Large intestine (tissue), 3 donors: ENCODE measurements at regions not wholly inside any gene's neighbourhood (a gene's known extent, or its start where the extent isn't known, plus 50 kb on each side); places are given as distances from the start of the nearest gene placed in this dataset.

Source experiments
- DNase-seq, 2 donors: peaks; one replicate each; pipeline versions ENCODE4 v3.0.0 to v3.0.0-alpha.2; 2013
- H3K27ac ChIP-seq: one replicate; pipeline ENCODE4 v1.5.1; 2013; ENCODE audit warnings: low read length
- H3K27me3 ChIP-seq: 2 replicates; pipeline ENCODE4 v1.6.1; 2013; ENCODE audit warnings: low read length; ENCODE audit not compliant: control insufficient read depth, insufficient read depth
- H3K36me3 ChIP-seq: 2 replicates; pipeline ENCODE4 v1.6.1; 2013; ENCODE audit warnings: low read length; ENCODE audit not compliant: control insufficient read depth, insufficient read depth
- H3K4me1 ChIP-seq: one replicate; pipeline ENCODE4 v1.6.1; 2013; ENCODE audit warnings: low read length; ENCODE audit not compliant: control insufficient read depth, insufficient read depth
- H3K4me3 ChIP-seq: one replicate; pipeline ENCODE4 v1.5.1; 2013; ENCODE audit warnings: low read length
- H3K9me3 ChIP-seq: one replicate; pipeline ENCODE4 v1.6.1; 2013; ENCODE audit warnings: mild to moderate bottlenecking, low read depth, low read length, moderate library complexity; ENCODE audit not compliant: control insufficient read depth
- WGBS: methylation state at CpG from one replicate; pipeline ENCODE4 v1.1.5; 2013; ENCODE audit warnings: low lambda C conversion rate; ENCODE audit not compliant: insufficient coverage; 5-methylcytosine and 5-hydroxymethylcytosine counted together

DNA sequence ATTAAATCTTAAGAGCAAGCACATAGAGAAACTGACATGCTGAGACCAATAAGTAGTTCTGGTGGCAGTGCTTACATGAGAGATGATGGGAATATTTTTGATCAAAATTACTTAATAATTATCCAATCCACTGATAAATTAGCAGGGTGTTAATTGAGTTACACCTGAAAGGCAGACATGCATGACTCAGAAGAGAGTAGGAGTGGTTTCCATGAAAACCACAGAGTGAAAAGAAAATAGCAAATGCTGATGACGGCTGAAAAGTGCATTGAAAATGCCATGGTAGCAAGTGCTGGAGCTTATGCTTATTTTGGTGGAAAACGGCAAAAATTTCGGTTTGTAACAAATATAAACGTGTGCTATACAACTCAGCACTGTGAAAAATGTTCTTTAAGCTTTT, 267.8 kb upstream of the LRRN1 start:
- Histone ChIP-seq H3K27me3 (no peaks in the 10 kb centered on the region), H3K4me3 (no peak overlapping the region), H3K9me3 (no peaks in the 10 kb centered on the region), H3K27ac (no peak overlapping the region), H3K4me1 (no peaks in the 10 kb centered on the region), H3K36me3 (no peaks in the 10 kb centered on the region)
- no peak for DNase-seq
- 100% methylated on average over 2 of the region's 4 CpGs for WGBS

GRCh38 chr3:3519266-3519665, 280.0 kb upstream of the LRRN1 start:
- no peaks in the 10 kb centered on the region for H3K4me1 ChIP-seq
- no peak overlapping the region for H3K4me3 ChIP-seq
- no peaks in the 10 kb centered on the region for H3K36me3 ChIP-seq
- H3K27me3 ChIP-seq: no peaks in the 10 kb centered on the region
- H3K27ac ChIP-seq: no peak overlapping the region
- no peak for DNase-seq
- H3K9me3 ChIP-seq: no peaks in the 10 kb centered on the region
- 88% methylated on average over 2 of the region's 2 CpGs for whole genome bisulfite sequencing

DNA sequence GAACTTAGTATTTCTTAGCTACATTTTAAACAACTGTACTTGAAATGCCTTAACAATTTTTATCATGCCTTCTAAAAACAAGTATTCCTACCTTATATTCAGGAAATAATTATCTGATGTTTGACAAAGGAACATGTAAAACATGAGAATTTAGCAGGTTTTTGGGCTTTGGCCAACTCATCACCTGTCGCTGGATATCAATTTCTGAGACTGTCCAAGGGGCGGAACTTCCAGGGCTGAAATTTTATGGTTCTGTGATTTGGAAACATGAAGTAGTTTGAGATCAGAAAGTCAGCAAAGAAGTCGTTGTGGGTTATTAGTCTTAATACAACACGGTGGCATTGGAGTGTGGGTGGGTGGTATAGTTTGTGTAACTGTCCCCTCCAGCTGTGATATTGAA, 282.2 kb upstream of the LRRN1 start:
- 100% methylated on average over 1 of the region's 4 CpGs for WGBS
- no peak overlapping the region for H3K27ac ChIP-seq
- no peaks in the 10 kb centered on the region for H3K36me3 ChIP-seq
- DNase-seq: no peak
- H3K4me3 ChIP-seq: no peak overlapping the region
- no peaks in the 10 kb centered on the region for H3K4me1 ChIP-seq
- H3K27me3 ChIP-seq: no peaks in the 10 kb centered on the region
- no peaks in the 10 kb centered on the region for H3K9me3 ChIP-seq

DNA sequence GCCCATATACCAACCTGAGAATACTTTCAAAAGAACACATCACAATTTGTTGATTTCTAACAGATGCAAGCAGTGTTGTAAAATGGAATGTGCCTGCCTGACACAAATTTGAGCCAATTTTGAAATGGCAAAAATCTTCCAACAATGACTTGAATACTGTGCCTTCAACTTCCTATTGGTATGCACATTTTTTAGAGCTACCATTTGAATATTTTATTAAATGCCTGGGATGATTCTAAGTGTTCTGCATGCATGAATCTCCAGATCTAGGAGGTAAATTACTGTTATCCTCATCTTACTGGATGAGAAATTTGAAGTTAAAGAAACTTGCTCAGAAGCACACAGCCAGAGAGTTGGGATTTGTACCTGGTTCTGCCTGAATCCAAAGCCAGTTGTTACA, 282.8 kb upstream of the LRRN1 start:
- Histone ChIP-seq H3K4me1 (no peaks in the 10 kb centered on the region), H3K36me3 (no peaks in the 10 kb centered on the region), H3K27me3 (no peaks in the 10 kb centered on the region), H3K4me3 (no peak overlapping the region), H3K9me3 (no peaks in the 10 kb centered on the region), H3K27ac (no peak overlapping the region)
- no peak for DNase-seq

GRCh38 chr3:3509665-3510064, 289.6 kb upstream of the LRRN1 start:
- Histone ChIP-seq H3K27ac (no peak overlapping the region), H3K4me3 (no peak overlapping the region), H3K27me3 (no peaks in the 10 kb centered on the region), H3K36me3 (no peaks in the 10 kb centered on the region), H3K9me3 (no peaks in the 10 kb centered on the region), H3K4me1 (no peaks in the 10 kb centered on the region)
- whole genome bisulfite sequencing: 54% methylated on average over 2 of the region's 6 CpGs
- DNase-seq: no peak

- Histone ChIP-seq H3K9me3 (no peaks in the 10 kb centered on the region), H3K27ac (no peak overlapping the region), H3K27me3 (no peaks in the 10 kb centered on the region), H3K36me3 (no peaks in the 10 kb centered on the region), H3K4me1 (no peaks in the 10 kb centered on the region), H3K4me3 (no peak overlapping the region)
- DNase-seq: no peak
- no CpG with 5 or more reads among the region's 1 CpG for WGBS
Observed at GRCh38 chr3:3504686-3505085, 294.5 kb upstream of the LRRN1 start.

DNA sequence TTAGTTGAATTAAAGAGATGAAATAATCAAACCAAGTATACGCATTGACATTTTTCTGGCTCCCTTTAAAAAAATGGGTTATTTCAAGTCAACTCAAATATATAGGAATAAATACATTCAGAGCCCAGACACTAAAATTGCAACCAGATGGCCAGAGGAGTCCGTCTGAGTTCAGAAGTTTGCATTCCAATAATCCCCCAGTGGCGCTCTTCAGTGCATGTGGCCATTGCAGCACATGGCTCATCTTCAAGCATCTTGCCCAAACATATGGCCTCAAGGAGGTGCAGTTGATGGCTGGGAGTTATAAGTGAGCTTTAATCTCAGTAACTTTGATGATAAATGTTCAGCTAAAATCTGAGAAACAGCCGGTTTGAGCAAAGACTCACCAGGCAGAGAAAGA, 295.8 kb upstream of the LRRN1 start:
- H3K4me3 ChIP-seq: no peak overlapping the region
- WGBS: no CpG with 5 or more reads among the region's 4 CpGs
- no peaks in the 10 kb centered on the region for H3K9me3 ChIP-seq
- H3K4me1 ChIP-seq: no peaks in the 10 kb centered on the region
- DNase-seq: no peak
- no peaks in the 10 kb centered on the region for H3K36me3 ChIP-seq
- H3K27ac ChIP-seq: no peak overlapping the region
- H3K27me3 ChIP-seq: no peaks in the 10 kb centered on the region

DNA sequence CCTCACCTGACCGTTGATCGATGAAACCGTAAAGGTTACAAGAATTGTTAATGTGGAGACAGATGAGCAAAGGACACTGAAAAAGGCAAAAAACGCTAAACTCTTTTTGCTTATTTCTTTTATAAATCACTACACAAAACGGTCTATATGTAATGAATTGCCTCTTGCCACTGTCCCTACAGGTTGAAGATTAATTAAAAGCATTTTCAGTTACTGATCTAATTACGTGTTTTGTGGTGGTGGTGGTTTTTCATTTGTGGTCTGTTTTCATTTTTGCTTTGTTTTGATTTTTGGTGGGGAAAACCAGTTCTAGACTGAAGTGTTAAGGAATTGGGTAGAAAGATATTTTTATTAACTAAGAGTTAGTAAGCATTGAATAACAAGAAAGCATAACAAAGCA, 299.2 kb upstream of the LRRN1 start:
- no peak for DNase-seq
- Histone ChIP-seq H3K9me3 (no peaks in the 10 kb centered on the region), H3K27me3 (no peaks in the 10 kb centered on the region), H3K4me1 (no peaks in the 10 kb centered on the region), H3K36me3 (no peaks in the 10 kb centered on the region), H3K4me3 (no peak overlapping the region), H3K27ac (no peak overlapping the region)
- 84% methylated on average over 2 of the region's 6 CpGs for whole genome bisulfite sequencing

DNA sequence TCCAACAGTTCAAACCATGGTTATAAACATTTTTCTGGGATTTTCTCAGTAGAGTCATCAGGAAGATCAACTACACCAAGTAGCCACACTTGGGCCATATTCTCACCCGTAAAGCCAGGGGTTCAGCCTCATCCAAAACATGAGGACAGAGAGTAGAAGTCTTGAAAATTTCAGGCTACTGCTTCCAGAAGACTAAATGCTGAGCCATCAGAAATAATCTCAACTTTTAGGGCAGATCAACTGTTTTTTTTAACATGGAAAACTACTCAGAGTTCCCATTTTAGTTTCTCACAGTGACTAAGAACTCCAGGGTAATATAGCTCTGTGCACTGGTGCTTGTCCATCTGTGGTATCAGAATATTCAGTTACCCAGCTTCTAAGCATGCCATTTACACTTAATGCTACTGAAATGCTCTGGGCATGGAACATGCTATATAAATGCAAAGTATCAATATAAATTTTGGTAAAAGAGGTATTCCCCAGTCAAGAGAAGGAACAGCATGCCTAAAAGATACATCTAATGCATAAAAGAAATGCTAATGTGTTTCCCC, 300.1 kb upstream of the LRRN1 start:
- no CpG with 5 or more reads among the region's 1 CpG for WGBS
- Histone ChIP-seq H3K4me3 (no peak overlapping the region), H3K9me3 (no peaks in the 10 kb centered on the region), H3K36me3 (no peaks in the 10 kb centered on the region), H3K27me3 (no peaks in the 10 kb centered on the region), H3K4me1 (no peaks in the 10 kb centered on the region), H3K27ac (no peak overlapping the region)
- no peak for DNase-seq

DNA sequence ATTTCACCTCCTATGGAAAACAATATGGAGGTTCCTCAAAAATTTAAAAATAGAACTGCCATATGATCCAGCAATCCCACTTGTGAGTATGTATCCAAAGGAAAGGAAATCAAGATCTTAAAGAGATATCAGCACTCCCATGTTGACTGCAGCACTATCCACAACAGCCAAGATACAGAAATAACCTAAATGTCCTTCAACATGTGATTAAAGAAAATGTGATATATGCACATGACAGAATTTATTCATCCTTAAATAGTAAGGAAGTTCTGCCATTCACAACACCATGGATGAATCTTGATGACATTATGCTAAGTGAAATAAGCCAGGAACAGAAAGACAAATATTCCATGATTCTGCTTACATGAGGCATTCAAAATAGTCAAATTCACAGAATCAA, 303.6 kb upstream of the LRRN1 start:
- Histone ChIP-seq H3K36me3 (no peaks in the 10 kb centered on the region), H3K27me3 (no peaks in the 10 kb centered on the region)
- DNase-seq: no peak

DNA sequence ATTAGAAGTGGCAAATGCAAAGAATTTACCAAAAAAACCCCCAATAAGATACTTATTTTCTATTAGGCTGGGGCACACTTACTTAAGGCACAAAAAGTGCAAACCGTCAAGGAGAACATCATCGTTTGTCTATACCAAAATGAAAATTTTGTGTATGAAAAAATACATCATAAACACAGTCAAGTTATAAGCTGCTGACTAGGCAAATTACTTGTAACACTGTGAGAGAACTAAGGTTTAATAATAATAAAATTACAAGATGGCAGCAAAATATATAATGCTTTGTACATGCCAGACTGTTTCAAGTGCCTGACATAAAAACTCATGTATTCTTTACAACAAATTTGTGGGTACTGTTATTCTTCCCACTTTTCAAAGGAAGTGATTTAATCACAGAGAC, 297.2 kb upstream of the CRBN start:
- no peak for DNase-seq
- Histone ChIP-seq H3K36me3 (no peaks in the 10 kb centered on the region), H3K9me3 (no peaks in the 10 kb centered on the region), H3K4me1 (no peaks in the 10 kb centered on the region), H3K4me3 (no peak overlapping the region), H3K27me3 (no peaks in the 10 kb centered on the region), H3K27ac (no peak overlapping the region)
- WGBS: no CpG with 5 or more reads among the region's 2 CpGs

More for the DNA sequence above, 303.6 kb upstream of the LRRN1 start:
- Histone ChIP-seq H3K4me3 (no peak overlapping the region), H3K27ac (no peak overlapping the region), H3K4me1 (no peaks in the 10 kb centered on the region), H3K9me3 (peaks cover 2% of the 10 kb centered on the region)
